ENCODE measurements at regions not wholly inside any gene's neighbourhood (a gene's known extent, or its start where the extent isn't known, plus 50 kb on each side); places are given as distances from the start of the nearest gene placed in this dataset.

DNA sequence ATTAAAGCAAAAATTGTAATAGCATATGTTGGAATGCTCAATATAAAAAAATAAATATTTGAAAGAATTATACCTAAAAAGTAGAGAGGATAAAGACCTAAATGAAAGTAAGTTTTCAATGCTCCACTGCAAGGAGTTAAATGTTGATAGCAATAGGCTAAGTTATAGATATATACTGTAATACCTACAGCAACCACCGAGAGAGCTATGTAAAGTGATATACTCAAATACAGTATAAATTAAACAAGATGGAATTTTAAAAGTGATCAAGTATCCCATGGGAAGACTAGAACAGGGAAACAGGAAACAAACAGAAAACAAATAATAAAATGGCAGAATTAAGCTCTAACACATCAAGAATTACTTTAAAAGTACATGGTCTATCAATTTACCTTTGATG is 73.9 kb downstream of the CASP3 start:
- Histone ChIP-seq H3K4me3 (no peak overlapping the region), H3K27me3 (no peaks in the 10 kb centered on the region), H3K4me1 (no peaks in the 10 kb centered on the region), H3K9me3 (no peaks in the 10 kb centered on the region), H3K27ac (no peak overlapping the region), H3K36me3 (no peaks in the 10 kb centered on the region)
- DNase-seq: no peak
- TF ChIP-seq, protein P1, sequence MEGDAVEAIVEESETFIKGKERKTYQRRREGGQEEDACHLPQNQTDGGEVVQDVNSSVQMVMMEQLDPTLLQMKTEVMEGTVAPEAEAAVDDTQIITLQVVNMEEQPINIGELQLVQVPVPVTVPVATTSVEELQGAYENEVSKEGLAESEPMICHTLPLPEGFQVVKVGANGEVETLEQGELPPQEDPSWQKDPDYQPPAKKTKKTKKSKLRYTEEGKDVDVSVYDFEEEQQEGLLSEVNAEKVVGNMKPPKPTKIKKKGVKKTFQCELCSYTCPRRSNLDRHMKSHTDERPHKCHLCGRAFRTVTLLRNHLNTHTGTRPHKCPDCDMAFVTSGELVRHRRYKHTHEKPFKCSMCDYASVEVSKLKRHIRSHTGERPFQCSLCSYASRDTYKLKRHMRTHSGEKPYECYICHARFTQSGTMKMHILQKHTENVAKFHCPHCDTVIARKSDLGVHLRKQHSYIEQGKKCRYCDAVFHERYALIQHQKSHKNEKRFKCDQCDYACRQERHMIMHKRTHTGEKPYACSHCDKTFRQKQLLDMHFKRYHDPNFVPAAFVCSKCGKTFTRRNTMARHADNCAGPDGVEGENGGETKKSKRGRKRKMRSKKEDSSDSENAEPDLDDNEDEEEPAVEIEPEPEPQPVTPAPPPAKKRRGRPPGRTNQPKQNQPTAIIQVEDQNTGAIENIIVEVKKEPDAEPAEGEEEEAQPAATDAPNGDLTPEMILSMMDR (IDR thresholded peaks at IDR 0.05): no peak
- no peak for TF ChIP-seq POLR2A (IDR thresholded peaks at IDR 0.05)

DNA sequence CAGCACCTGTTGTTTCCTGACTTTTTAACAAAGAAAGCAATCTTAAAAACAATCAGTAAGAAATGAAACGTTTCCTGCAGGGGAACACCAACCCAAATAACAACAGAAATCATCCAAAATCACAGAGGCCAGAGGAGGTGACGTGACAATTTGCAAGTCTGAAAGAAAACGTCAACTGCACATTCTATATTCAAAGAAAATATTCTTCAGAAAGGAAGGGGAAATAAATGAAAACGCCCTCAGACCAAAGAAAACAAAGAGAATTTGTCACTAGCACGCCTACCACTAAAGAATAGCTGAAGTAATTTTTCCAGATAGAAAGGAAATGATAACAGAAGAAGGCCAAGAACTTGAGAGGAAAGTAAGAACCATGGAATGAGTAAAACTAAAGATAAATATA is 74.4 kb downstream of the CASP3 start:
- H3K4me1 ChIP-seq: no peaks in the 10 kb centered on the region
- no peak for DNase-seq
- no peaks in the 10 kb centered on the region for H3K36me3 ChIP-seq
- TF ChIP-seq POLR2A (IDR thresholded peaks at IDR 0.05): no peak
- TF ChIP-seq, protein P1 (IDR thresholded peaks at IDR 0.05): no peak
- no peak overlapping the region for H3K4me3 ChIP-seq
- H3K27me3 ChIP-seq: no peaks in the 10 kb centered on the region
- no peaks in the 10 kb centered on the region for H3K9me3 ChIP-seq
- no peak overlapping the region for H3K27ac ChIP-seq

DNA sequence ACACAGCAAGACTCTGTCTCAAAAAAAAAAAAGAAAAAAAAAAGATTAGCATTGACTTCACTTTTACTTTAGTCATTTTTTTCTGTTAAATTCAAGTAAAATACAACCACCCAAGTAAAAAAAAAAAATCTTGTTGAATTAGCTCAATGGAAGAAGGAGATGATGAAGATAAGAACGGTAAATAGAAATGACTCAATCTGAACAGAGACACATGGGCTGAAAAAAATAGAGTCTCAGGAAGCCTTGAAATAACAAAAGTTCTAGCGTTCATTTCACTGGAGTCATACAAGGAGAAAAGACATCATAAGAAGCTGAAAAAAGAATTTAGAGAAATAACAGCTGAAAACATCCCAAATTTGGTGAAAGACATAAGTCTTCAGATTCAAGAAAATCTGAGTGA is 75.5 kb downstream of the CASP3 start:
- TF ChIP-seq POLR2A (IDR thresholded peaks at IDR 0.05): no peak
- TF ChIP-seq, protein P1 (IDR thresholded peaks at IDR 0.05): no peak
- no peaks in the 10 kb centered on the region for H3K36me3 ChIP-seq
- H3K27ac ChIP-seq: no peak overlapping the region
- no peak overlapping the region for H3K4me3 ChIP-seq
- H3K9me3 ChIP-seq: no peaks in the 10 kb centered on the region
- H3K27me3 ChIP-seq: no peaks in the 10 kb centered on the region
- H3K4me1 ChIP-seq: no peaks in the 10 kb centered on the region
- no peak for DNase-seq

DNA sequence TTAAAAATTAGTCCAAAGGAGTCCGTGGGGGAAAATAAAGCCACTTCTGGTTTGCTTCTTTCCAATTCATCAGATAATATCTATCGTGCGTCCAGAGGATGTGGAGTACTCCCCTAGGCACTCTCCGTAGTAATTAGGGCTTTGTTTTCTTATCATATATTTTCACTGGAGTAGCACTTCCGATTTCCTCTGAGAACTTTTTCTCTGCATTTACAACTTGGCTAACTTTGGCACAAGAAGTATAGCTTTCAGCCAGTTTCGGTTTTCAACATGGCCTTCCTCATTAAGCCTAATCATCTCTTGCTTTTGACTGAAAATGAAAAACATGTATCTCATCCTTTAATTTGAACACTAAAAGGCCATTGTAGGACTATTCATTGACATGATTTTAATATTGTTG is 80.5 kb downstream of the CASP3 start:
- no peaks in the 10 kb centered on the region for H3K4me1 ChIP-seq
- no peak overlapping the region for H3K27ac ChIP-seq
- H3K4me3 ChIP-seq: no peak overlapping the region
- no peaks in the 10 kb centered on the region for H3K36me3 ChIP-seq
- H3K27me3 ChIP-seq: no peaks in the 10 kb centered on the region
- TF ChIP-seq, protein P1 (IDR thresholded peaks at IDR 0.05): no peak
- TF ChIP-seq POLR2A (IDR thresholded peaks at IDR 0.05): no peak
- no peaks in the 10 kb centered on the region for H3K9me3 ChIP-seq
- DNase-seq: no peak

DNA sequence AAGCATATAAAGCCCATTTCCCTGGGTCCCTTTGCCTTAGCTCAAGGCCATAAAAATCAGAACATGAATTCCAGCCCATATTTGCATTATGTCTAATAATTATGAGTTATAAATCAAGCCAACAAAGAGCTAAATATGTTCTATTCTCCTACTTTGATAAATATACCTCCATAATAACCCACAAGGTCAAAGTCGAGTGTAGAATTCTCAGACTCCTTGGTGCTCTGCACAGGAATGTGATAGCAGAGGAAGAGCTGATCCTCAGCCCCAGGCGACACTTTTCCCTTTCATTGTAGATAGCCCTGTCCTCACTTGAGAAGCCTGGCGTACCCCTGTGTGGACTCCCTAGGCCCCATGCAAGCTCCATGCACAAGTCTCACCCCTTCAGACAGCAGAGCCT is 85.6 kb downstream of the CASP3 start:
- no peaks in the 10 kb centered on the region for H3K27me3 ChIP-seq
- no peaks in the 10 kb centered on the region for H3K9me3 ChIP-seq
- H3K4me1 ChIP-seq: no peaks in the 10 kb centered on the region
- no peak overlapping the region for H3K4me3 ChIP-seq
- H3K27ac ChIP-seq: no peak overlapping the region
- DNase-seq: no peak
- H3K36me3 ChIP-seq: no peaks in the 10 kb centered on the region
- TF ChIP-seq, protein P1 (IDR thresholded peaks at IDR 0.05): no peak
- TF ChIP-seq POLR2A (IDR thresholded peaks at IDR 0.05): no peak

DNA sequence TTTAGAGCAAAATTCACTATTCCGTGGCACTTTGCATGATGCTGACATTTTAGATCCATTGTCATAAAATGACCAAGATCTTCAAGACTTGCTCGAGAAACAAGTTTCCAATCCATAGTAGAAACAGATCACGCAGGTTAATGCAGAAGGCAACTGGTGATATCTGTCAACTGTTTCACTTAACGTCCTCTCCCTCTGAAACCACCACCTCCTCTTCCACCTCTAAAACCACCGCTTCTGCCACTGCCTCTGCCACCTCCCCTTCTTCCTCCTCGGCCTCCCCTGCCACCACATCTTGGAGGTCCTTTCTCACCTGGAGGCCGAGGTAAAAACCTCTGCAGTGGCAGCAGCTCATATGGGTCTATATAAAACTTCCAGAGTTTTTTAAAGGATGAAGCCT is 84.6 kb upstream of the IRF2 start:
- Histone ChIP-seq H3K4me3 (no peak overlapping the region), H3K9me3 (no peaks in the 10 kb centered on the region), H3K27ac (no peak overlapping the region), H3K4me1 (no peaks in the 10 kb centered on the region), H3K36me3 (no peaks in the 10 kb centered on the region), H3K27me3 (no peaks in the 10 kb centered on the region)
- no peak for DNase-seq
- TF ChIP-seq, protein P1 (IDR thresholded peaks at IDR 0.05): no peak

All from Peyer's patch (tissue), 4 donors.